HepG2 (cell line): ENCODE measurements at regions not wholly inside any gene's neighbourhood (a gene's known extent, or its start where the extent isn't known, plus 50 kb on each side); places are given as distances from the start of the nearest gene placed in this dataset.

Source experiments
- ATAC-seq: fragments of 200-7000 bp; cut with Tn5 transposase; 3 replicates; pipeline ENCODE4 v1.9.1; 2020; ENCODE audit warnings: mild to moderate bottlenecking, moderate library complexity
- BruUV-seq: library from RNA; stranded (reverse); fragments of 400-500 nt; replicated peaks from 2 replicates; lab custom pipeline; 2021; lab: Mats Ljungman, UMichigan
- CTCF ChIA-PET: fragments of 300-600 bp; formaldehyde crosslinking; extraction: SDS; loops from one replicate; lab custom pipeline; 2021; ENCODE audit warnings: low total read pairs, inconsistent platforms, low intra/inter-chr PET ratio; lab: Yijun Ruan, JAX
- POLR2A ChIA-PET: fragments of 350-600 bp; sonication (Branson Sonifier 250); formaldehyde crosslinking; loops from one replicate; lab custom pipeline; 2020; ENCODE audit warnings: antibody characterized with exemption, inconsistent platforms; lab: Yijun Ruan, JAX
- DNase-seq: peaks from one replicate; pipeline ENCODE4 v3.0.0-alpha.2; 2015; ENCODE audit warnings: low spot score
- FAIRE-seq: peaks from 3 replicates; lab custom pipeline; 2011; peaks lifted over from hg19 to GRCh38; lab: Jason Lieb, UNC
- H2AFZ ChIP-seq: one replicate; pipeline ENCODE4 v1.6.1; 2011; ENCODE audit warnings: low read length, inconsistent platforms
- H3K27ac ChIP-seq: fragments of 300-600 bp; 3 replicates; pipeline ENCODE4 v1.8.0; 2011; ENCODE audit warnings: mixed run types, mild to moderate bottlenecking, mixed read lengths, low read length, inconsistent platforms; ENCODE audit not compliant: insufficient read depth; ENCODE audit errors: extremely low read length
- H3K27me3 ChIP-seq, 2 experiments: fragments of 200-600 bp in 1 of 2; 2 replicates in 1 of 2; 3 replicates in 1 of 2; pipeline versions ENCODE4 v1.6.0 to v1.8.0; 2011; ENCODE audit warnings: low read length in 2 of 2, mild to moderate bottlenecking in 2 of 2, moderate library complexity in 2 of 2, inconsistent platforms in 1 of 2; ENCODE audit not compliant: insufficient read depth in 2 of 2, control insufficient read depth in 1 of 2
- H3K36me3 ChIP-seq, 2 experiments: fragments of 200-600 bp in 1 of 2; replicated peaks in 1 of 2; 2 replicates in 1 of 2; 3 replicates in 1 of 2; pipeline versions ENCODE4 v1.5.1 to v1.8.0; 2011; ENCODE audit warnings: low read length in 2 of 2, inconsistent platforms in 1 of 2; ENCODE audit not compliant: insufficient read depth in 2 of 2, control insufficient read depth in 1 of 2
- H3K4me1 ChIP-seq: 2 replicates; pipeline ENCODE4 v1.5.1; 2012; ENCODE audit warnings: low read length, inconsistent platforms; ENCODE audit not compliant: insufficient read depth
- H3K4me2 ChIP-seq: 2 replicates; pipeline ENCODE4 v1.6.0; 2011; ENCODE audit warnings: low read depth, low read length, inconsistent platforms
- H3K4me3 ChIP-seq, 3 experiments: fragments of 200-600 bp in 1 of 3; sonication (generic), shearing (Covaris generic) in 1 of 3; replicated peaks in 1 of 3; 2 replicates each; pipeline ENCODE4 v1.5.1; 2011 to 2016; ENCODE audit warnings: low read length in 3 of 3, inconsistent platforms in 2 of 3, low read depth in 2 of 3, mild to moderate bottlenecking in 2 of 3, control low read depth in 1 of 3, mixed read lengths in 1 of 3; ENCODE audit not compliant: insufficient read depth in 1 of 3
- H3K79me2 ChIP-seq: one replicate; pipeline ENCODE4 v1.6.1; 2011; ENCODE audit warnings: low read length, inconsistent platforms; ENCODE audit not compliant: insufficient read depth
- H3K9ac ChIP-seq: 2 replicates; pipeline ENCODE4 v1.6.0; 2011; ENCODE audit warnings: mild to moderate bottlenecking, low read depth, low read length, inconsistent platforms; ENCODE audit not compliant: insufficient read depth
- H3K9me3 ChIP-seq: 2 replicates; pipeline ENCODE4 v1.5.1; 2012; ENCODE audit warnings: mild to moderate bottlenecking, low read length
- H4K20me1 ChIP-seq: 2 replicates; pipeline ENCODE4 v1.6.0; 2011; ENCODE audit warnings: inconsistent platforms, mild to moderate bottlenecking, low read length, moderate library complexity; ENCODE audit not compliant: insufficient read depth
- FLYWCH1 ChIP-seq: sonication (generic); formaldehyde crosslinking; IDR thresholded peaks from 2 replicates; pipeline ENCODE4 v1.8.1; 2023; ENCODE audit warnings: mild to moderate bottlenecking, missing genetic modification reagents
- HNRNPK ChIP-seq: fragments of 200-400 bp; formaldehyde crosslinking; IDR thresholded peaks from 2 replicates; pipeline ENCODE4 v1.6.1; 2018; ENCODE audit warnings: low read length, low read depth, moderate library complexity, mild to moderate bottlenecking; ENCODE audit not compliant: poor library complexity, severe bottlenecking
- MNT ChIP-seq: fragments of 450-650 bp; IDR thresholded peaks from 2 replicates; pipeline ENCODE4 v1.6.1; 2016
- NCOA1 ChIP-seq: sonication (generic); formaldehyde crosslinking; IDR thresholded peaks from 2 replicates; pipeline ENCODE4 v1.9.0; 2021; ENCODE audit warnings: missing genetic modification reagents
- PLRG1 ChIP-seq: fragments of 450-650 bp; conservative IDR thresholded peaks from 2 replicates; pipeline ENCODE4 v1.6.1; 2016
- RELA ChIP-seq: sonication (generic); formaldehyde crosslinking; IDR thresholded peaks from 2 replicates; pipeline ENCODE4 v1.4.0; 2020; ENCODE audit warnings: missing genetic modification reagents
- ZNF800 ChIP-seq: sonication (generic); formaldehyde crosslinking; IDR thresholded peaks from 2 replicates; pipeline ENCODE4 v1.4.0; 2020; ENCODE audit warnings: missing genetic modification reagents
- WGBS: methylation state at CpG from one replicate; pipeline ENCODE4 v1.1.6; 2017; ENCODE audit warnings: low lambda C conversion rate; 5-methylcytosine and 5-hydroxymethylcytosine counted together
- in situ Hi-C: cut with HindIII; loops from 2 replicates; pipeline ENCODE4 v1.10.0; 2017; ENCODE audit warnings: low pct_unique_long_range_greater_than_20kb; ENCODE audit not compliant: extremely low pct_ligation_motif_present
- intact Hi-C: fragments of 100-400 bp; cut with micrococcal nuclease; formaldehyde crosslinking; loops from one replicate; pipeline ENCODE4 v1.10.0; 2022; ENCODE audit not compliant: unreplicated experiment

GRCh38 chr13:112124141-112124540, 57.2 kb downstream of the SOX1 start:
- Histone ChIP-seq H3K4me2 (no peak overlapping the region), H3K9ac (no peak overlapping the region), H2AFZ (no peak overlapping the region), H3K27me3 (peaks cover 3 to 58% of the 10 kb centered on the region in 2 experiments; a peak in 4 of 5 replicates), H4K20me1 (no peaks in the 10 kb centered on the region), H3K79me2 (no peaks in the 10 kb centered on the region), H3K4me1 (no peaks in the 10 kb centered on the region), H3K36me3 (no peaks in the 10 kb centered on the region), H3K9me3 (no peaks in the 10 kb centered on the region), H3K4me3 (no peak overlapping the region), H3K27ac (no peak overlapping the region)
- POLR2A ChIA-PET, result no interaction called here
- DNase-seq (no peak), FAIRE-seq (no peak), ATAC-seq (no peak)
- CTCF ChIA-PET, result no interaction called here
- TF ChIP-seq FLYWCH1 (CRISPR knock-in tag) (no peak), RELA (no peak), HNRNPK (no peak), PLRG1 (no peak), ZNF800 (no peak)
- 0% methylated on average over 5 of the region's 5 CpGs for WGBS
- in situ Hi-C loops, result no loop called here
- intact Hi-C loops, result no loop called here
- no TSS peak for BruUV-seq

GRCh38 chr13:112127564-112128330, 60.8 kb downstream of the SOX1 start:
- no peak overlapping the region for H3K4me2 ChIP-seq
- no peaks in the 10 kb centered on the region for H3K4me1 ChIP-seq
- CTCF ChIA-PET, result no interaction called here
- no peak overlapping the region for H3K9ac ChIP-seq
- DNase-seq, result no peak
- in situ Hi-C loops (no loop called here), intact Hi-C loops (no loop called here)
- no peak for TF ChIP-seq NCOA1 (CRISPR knock-in tag)
- TF ChIP-seq MNT, result peak; percentile 94
- H3K27ac ChIP-seq, result no peak overlapping the region
- no peaks in the 10 kb centered on the region for H3K9me3 ChIP-seq
- no peak for ATAC-seq
- no peak overlapping the region for H2AFZ ChIP-seq
- H3K36me3 ChIP-seq, result no peaks in the 10 kb centered on the region
- 8% methylated on average over 9 of the region's 15 CpGs for WGBS
- peaks cover 4 to 73% of the 10 kb centered on the region in 2 experiments; a peak in 4 of 5 replicates for H3K27me3 ChIP-seq
- BruUV-seq, result no TSS peak
- H3K79me2 ChIP-seq, result no peaks in the 10 kb centered on the region
- no peaks in the 10 kb centered on the region for H4K20me1 ChIP-seq
- POLR2A ChIA-PET, result no interaction called here
- H3K4me3 ChIP-seq, result no peak overlapping the region
- no peak for FAIRE-seq
